ENCODE measurements at regions not wholly inside any gene's neighbourhood (a gene's known extent, or its start where the extent isn't known, plus 50 kb on each side); places are given as distances from the start of the nearest gene placed in this dataset.
A peak's percentile ranks its signal among the peaks of the same experiment; 100 is the strongest.
"Not testable (repeated sequence)": the region's sequence is repeated elsewhere in the genome, so short reads cannot be mapped to it uniquely, and the experiment has no call there.

- no peak for DNase-seq (ENCODE audit: low spot score)
- intact Hi-C loops (cut with DNase I), result no loop called here
These were observed 78.6 kb upstream of the ZFHX3 start for GRCh38 chr16:73126525-73126853.

DNA sequence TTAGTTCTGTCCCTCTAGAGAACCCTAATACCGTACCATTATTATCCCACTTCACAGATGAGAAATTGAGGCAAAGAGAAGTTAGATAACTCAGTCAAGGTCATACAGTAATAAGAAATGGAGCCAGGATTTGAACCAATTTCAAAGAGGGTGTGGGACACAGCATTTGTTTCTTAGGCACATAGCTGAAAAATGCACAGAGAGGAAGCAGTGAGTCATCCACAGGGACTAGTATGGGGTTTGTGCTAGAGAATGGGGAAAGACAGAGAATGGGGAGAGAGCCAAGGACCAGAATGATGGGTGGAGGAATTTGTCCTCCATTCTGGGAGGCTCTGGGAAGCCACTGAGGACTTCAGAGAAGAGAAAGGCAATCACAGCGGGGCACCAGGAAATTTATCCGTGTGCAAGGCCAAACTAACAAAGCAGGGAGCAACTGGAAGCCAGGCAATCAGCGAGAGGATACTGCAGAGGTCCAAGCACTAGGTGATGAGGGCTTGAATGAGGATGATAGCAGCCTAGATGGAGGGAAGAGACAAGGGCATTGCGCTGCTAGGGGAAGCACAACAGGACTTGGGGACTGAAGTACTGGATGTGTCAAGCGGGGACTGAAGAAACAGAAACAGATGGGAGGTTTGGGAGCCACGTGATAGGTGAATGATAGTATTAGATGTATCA, 78.1 kb upstream of the ZFHX3 start:
- intact Hi-C loops (cut with DNase I), result no loop called here

DNA sequence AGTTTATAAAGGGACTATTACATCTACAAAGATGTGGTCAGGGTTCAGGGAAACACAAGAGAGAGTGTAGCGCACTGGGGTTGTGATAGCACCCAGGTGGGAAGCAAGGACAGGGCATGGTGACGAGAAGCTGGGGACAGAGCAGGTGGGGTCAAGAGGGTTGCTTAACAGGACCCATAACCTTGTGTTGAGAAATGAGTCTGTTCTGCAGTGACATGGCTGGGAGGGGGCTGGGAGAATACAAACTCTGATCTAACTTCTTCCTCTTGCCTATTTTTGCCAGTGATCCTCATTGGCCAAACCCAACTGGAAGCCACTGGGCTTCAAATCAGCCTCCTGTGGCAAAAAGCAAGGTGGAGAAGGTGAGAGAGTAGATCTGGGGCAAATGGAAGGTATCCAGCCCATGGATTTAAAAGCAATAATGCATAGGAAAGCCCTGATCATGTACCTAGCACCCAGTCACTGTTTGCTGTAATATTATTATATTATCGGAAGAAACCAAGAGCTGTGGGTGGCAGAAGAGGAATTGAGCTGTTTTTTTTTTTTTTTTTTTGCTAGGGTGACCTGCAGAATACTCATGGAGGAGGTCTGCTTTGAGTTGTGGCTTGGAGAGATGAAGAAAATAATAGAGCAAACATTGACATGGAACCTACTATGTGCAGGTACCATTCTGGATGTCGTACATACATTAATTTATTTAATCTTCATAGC, 76.9 kb upstream of the ZFHX3 start:
- intact Hi-C loops (cut with DNase I), result no loop called here
- DNase-seq (ENCODE audit: low spot score), result no peak

More for the DNA sequence above, 78.1 kb upstream of the ZFHX3 start:
- no peak for DNase-seq (ENCODE audit: low spot score)

DNA sequence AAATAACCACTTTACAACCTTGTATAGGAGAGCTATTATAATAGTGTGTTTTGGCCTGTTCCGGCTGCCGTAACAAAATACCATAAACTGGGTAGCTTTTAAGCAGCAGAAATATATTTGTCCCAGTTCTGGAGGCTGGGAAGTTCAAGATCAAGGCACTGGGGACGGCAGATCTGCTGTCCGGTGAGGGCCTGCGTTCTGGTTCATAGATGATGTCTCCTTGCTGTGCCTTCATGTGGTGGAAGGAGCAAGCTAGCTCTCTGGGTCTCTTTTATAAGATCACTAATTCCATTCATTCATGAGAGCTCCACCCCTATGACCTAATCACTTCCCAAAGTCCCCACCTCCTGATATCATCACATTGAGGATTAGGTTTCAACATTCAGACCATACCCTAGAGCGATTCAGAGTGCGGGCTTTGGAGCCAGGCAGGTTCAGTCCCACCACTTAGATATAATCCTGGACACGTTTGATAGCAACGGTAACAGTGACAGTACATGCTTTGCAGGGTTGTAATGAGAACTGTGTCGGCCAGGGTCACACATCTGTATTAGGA, 76.2 kb upstream of the ZFHX3 start:
- DNase-seq (ENCODE audit: low spot score), result no peak
- intact Hi-C loops (cut with DNase I), result no loop called here

- no peak for DNase-seq (ENCODE audit: low spot score)
- intact Hi-C loops (cut with DNase I), result loop anchor here in 1 of 2 donors (1.0 kb wide), 1 partner anchor 23 kb away; no protein-coding TSS in a partner anchor
These were observed 74.9 kb upstream of the ZFHX3 start for GRCh38 chr16:73122604-73123391.

DNA sequence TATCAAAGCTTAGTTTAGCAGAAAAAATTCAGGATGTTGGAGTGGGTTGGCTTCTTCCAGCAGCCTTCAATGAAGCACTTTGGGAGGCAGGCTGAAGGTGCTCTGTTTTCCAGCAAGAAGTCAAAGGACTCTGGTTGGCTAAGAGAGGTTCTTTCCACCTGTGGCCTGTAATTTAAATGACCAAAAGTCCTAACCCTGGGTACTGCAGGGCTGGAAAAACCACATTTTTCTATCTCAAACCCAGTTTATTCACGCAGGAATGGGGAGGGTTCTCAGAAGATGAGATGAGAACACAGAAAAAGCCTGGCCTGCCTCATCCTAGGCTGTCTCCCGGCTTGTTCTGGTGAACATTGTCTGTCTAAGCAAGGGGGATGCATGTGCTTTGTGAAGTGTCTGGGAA, 68.6 kb upstream of the ZFHX3 start:
- intact Hi-C loops (cut with DNase I), result no loop called here
- DNase-seq (ENCODE audit: low spot score), result no peak

- no peak for DNase-seq (ENCODE audit: low spot score)
- intact Hi-C loops (cut with DNase I), result no loop called here
These were observed 65.4 kb upstream of the ZFHX3 start for GRCh38 chr16:73113336-73113735.

DNA sequence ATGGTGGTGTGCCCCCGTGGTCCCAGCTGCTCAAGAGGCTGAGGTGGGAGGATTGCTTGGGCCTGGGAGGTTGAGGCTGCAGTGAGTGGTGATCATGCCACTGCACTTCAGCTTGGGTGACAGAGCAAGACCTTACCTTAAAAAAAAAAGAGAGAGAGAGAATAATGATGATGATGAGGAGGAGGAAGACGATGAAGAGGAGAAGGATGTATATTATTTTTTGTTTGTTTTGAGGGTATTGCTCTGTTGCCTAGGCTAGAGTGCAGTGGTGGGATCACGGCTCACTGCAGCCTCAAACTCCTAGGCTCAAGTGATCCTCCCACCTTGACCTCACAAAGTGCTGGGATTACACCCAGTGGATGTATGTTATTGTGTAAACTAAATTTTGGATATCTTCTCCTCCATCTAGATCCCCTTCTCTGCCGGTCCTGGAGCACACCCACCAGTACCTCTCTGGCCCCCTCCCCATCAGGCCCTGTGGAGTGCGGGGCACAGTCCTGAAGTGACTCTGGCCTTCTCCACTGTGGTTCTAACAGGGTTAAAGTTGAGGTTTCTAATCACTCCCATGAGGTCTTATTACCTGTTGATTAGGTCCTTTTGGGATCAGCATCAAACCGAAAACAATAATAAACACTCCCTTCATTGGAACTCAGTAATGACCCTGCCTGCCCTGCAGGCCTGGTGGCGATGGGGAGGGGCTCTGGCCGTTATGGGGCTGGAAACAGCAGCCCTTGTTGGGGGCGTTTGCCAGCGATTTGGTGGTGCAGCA, 60.5 kb upstream of the ZFHX3 start:
- intact Hi-C loops (cut with DNase I), result no loop called here
- DNase-seq (ENCODE audit: low spot score), result peak; percentile 15

DNA sequence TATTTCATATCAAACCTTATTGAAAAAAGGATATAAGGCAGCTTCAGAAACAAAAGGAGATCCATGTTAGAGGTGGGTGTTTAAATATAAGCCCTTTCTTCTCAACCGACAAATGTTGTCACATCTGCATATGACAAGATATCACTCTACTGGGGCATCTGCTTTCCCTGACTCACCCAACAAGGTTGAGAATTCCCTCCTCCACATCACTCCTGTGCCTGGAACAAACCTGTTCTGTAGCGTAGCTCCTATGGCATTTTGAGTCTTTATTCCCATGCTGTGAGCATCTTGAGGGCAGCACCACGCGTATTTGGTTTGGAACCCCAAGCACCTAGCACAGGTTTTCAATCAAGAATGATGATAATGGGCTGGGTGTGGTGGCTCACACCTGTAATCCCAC, 59.4 kb upstream of the ZFHX3 start:
- no peak for DNase-seq (ENCODE audit: low spot score)
- intact Hi-C loops (cut with DNase I), result no loop called here

DNA sequence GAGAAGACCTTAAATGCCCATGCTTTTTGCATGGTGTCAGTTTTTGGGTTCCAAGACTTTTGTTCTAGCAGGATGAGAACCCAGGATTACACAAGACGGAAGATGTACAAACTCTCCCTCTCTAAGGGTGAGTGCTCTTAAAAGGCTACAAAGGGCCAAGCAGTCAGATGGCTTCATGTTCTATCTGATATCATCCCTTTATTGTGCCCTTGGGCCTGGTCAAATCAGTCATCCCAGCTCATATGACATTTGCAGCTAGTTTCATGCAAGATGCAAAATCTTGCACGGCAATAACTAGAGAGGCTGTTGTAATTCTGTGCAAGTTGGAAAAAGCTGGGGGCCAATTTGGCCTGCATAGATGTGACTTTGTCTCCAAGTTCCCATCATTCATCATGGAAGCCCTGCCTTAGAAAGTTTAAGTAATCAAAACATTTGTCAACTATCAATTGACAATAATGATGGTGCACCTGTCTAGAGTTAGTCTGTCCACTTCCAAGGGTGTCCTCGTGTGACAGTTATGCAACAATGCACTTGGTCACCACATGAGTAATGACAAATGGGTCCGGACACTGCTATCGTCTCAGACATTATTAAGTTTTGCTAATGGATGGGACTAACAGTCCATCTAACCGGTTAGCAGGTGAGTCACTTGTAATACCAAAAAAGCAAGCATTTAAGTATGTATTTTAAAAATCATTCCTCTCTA, 58.6 kb upstream of the ZFHX3 start:
- no peak for DNase-seq (ENCODE audit: low spot score)
- intact Hi-C loops (cut with DNase I), result no loop called here

- intact Hi-C loops (cut with DNase I), result no loop called here
- no peak for DNase-seq (ENCODE audit: low spot score)
These were observed 53.6 kb upstream of the ZFHX3 start for GRCh38 chr16:73101568-73101967.

DNA sequence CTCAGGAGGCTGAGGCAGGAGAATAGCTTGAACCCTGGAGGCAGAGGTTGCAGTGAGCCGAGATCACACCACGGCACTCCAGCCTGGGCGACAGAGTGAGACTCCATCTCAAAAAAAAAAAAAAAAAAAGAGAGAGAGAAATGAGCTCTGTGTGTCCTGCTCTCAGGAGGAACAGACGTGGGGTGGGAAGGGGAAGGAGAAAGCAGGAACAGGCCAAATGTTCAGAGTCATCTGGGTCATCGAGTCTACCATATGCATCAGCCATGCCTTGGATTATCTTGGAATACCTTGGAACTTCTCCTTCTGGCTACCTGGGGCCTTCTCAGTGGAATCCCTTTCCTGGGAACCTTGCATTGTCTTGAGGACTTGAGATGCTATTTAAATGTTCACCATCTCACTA, 51.7 kb upstream of the ZFHX3 start:
- intact Hi-C loops (cut with DNase I); DNase-seq (ENCODE audit: low spot score): not testable (repeated sequence)

All from posterior vena cava (tissue), 2 donors.